ENCODE measurements at regions not wholly inside any gene's neighbourhood (a gene's known extent, or its start where the extent isn't known, plus 50 kb on each side); places are given as distances from the start of the nearest gene placed in this dataset.

DNA sequence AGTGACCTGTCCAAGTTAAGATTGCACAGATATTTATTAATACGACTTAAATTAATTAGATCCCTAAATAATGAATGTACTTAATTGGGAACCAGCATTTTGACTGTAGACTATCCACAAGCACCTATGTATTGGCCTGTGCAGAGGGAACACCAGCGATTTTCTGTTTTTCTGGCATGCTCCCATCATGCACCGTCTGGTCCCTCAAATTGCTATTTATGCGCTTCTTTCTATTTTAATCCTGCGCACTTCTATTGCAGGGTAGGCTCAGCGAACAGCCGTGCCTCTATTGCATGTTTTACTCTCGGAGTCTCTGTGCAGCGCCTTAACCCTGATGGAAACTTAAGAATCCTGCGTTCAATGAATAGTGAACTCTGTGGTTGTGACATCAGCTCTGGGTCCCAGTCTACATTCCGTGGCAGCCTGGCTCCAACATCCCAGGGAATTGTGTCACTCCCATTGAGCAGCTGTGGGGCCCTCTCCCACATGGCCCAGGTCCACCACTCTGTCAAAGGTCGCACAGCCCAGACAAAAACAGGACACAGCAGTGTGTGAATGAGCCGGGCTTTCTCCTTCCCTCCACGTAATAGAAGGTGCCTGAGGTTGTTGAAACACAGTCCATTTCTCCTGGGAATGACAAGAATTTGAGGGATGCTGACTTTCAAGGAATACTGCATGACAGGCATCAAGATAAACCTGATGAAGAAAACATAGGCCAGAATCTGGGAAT, 239.7 kb upstream of the KLF6 start:
- Histone ChIP-seq H3K36me3 (ENCODE audit: control insufficient read depth, insufficient read depth, low read length) (no peaks in the 10 kb centered on the region), H3K4me1 (ENCODE audit: control insufficient read depth, insufficient read depth, low read length) (no peaks in the 10 kb centered on the region), H3K27me3 (ENCODE audit: control insufficient read depth, insufficient read depth, low read length) (no peaks in the 10 kb centered on the region), H3K27ac (ENCODE audit: low read length) (no peak overlapping the region), H3K9me3 (ENCODE audit: control insufficient read depth, insufficient read depth, low read length) (no peaks in the 10 kb centered on the region), H3K4me3 (ENCODE audit: low read length) (no peak overlapping the region)
- no peak for DNase-seq
- H3K27me3 Mint-ChIP-seq (ENCODE audit: low read depth in 2 of 2) = no peaks in the 10 kb centered on the region
- peaks cover 0 to 15% of the 10 kb centered on the region in 2 donors for H3K4me1 Mint-ChIP-seq
- H3K36me3 Mint-ChIP-seq = no peaks in the 10 kb centered on the region
- H3K9me3 Mint-ChIP-seq = no peaks in the 10 kb centered on the region
- TF ChIP-seq, protein P1, sequence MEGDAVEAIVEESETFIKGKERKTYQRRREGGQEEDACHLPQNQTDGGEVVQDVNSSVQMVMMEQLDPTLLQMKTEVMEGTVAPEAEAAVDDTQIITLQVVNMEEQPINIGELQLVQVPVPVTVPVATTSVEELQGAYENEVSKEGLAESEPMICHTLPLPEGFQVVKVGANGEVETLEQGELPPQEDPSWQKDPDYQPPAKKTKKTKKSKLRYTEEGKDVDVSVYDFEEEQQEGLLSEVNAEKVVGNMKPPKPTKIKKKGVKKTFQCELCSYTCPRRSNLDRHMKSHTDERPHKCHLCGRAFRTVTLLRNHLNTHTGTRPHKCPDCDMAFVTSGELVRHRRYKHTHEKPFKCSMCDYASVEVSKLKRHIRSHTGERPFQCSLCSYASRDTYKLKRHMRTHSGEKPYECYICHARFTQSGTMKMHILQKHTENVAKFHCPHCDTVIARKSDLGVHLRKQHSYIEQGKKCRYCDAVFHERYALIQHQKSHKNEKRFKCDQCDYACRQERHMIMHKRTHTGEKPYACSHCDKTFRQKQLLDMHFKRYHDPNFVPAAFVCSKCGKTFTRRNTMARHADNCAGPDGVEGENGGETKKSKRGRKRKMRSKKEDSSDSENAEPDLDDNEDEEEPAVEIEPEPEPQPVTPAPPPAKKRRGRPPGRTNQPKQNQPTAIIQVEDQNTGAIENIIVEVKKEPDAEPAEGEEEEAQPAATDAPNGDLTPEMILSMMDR (IDR thresholded peaks at IDR 0.05) = no peak
- ATAC-seq = no peak
- 95% methylated on average over 14 of the region's 14 CpGs for WGBS (ENCODE audit: insufficient coverage)
- H3K4me3 Mint-ChIP-seq = no peak overlapping the region
- intact Hi-C loops (cut with micrococcal nuclease) = no loop called here
- no peak overlapping the region for H3K27ac Mint-ChIP-seq

DNA sequence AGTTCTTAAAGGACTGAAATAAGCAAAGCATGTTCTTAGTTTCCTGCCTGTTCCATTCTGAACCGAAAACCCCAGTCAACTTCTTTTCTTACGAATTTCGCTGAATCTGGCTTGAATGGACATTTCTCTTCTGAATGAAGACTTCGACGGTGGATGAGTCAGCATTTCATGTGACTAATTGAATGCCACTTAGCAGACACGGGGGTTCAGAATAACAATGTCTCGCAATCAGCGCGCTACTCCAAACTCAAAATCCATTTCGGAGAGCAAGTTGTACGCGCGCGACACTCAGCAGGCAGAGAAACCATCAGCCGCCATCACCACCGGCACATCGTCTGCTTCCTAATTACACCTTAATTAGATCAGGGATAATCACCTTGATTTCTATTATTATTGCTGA, 239.0 kb upstream of the KLF6 start:
- Mint-ChIP-seq H3K9me3 (no peaks in the 10 kb centered on the region), H3K4me1 (peaks cover 0 to 15% of the 10 kb centered on the region in 2 donors), H3K4me3 (no peak overlapping the region), H3K27ac (no peak overlapping the region), H3K27me3 (ENCODE audit: low read depth in 2 of 2) (no peaks in the 10 kb centered on the region), H3K36me3 (no peaks in the 10 kb centered on the region)
- WGBS (ENCODE audit: insufficient coverage) = 95% methylated on average over 17 of the region's 17 CpGs
- no peak overlapping the region for H3K4me3 ChIP-seq (ENCODE audit: low read length)
- H3K27ac ChIP-seq (ENCODE audit: low read length) = no peak overlapping the region
- no peaks in the 10 kb centered on the region for H3K27me3 ChIP-seq (ENCODE audit: control insufficient read depth, insufficient read depth, low read length)
- H3K36me3 ChIP-seq (ENCODE audit: control insufficient read depth, insufficient read depth, low read length) = no peaks in the 10 kb centered on the region
- no peaks in the 10 kb centered on the region for H3K4me1 ChIP-seq (ENCODE audit: control insufficient read depth, insufficient read depth, low read length)
- no peak for ATAC-seq
- H3K9me3 ChIP-seq (ENCODE audit: control insufficient read depth, insufficient read depth, low read length) = no peaks in the 10 kb centered on the region
- TF ChIP-seq, protein P1 (IDR thresholded peaks at IDR 0.05) = no peak
- intact Hi-C loops (cut with micrococcal nuclease) = no loop called here
- DNase-seq = no peak

- TF ChIP-seq, protein P1 (IDR thresholded peaks at IDR 0.05) = no peak
- no peak for ATAC-seq
- intact Hi-C loops (cut with micrococcal nuclease) = no loop called here
Observed at GRCh38 chr10:4022473-4022872, 237.5 kb upstream of the KLF6 start.

GRCh38 chr10:4020631-4021030, 235.6 kb upstream of the KLF6 start:
- DNase-seq (no peak), ATAC-seq (peak in 2 of 3 donors; percentile 43 to 49)
- H3K9me3 ChIP-seq (ENCODE audit: control insufficient read depth, insufficient read depth, low read length) = no peaks in the 10 kb centered on the region
- no peaks in the 10 kb centered on the region for H3K27me3 Mint-ChIP-seq (ENCODE audit: low read depth in 2 of 2)
- no peak overlapping the region for H3K4me3 Mint-ChIP-seq
- intact Hi-C loops (cut with micrococcal nuclease) = no loop called here
- H3K36me3 ChIP-seq (ENCODE audit: control insufficient read depth, insufficient read depth, low read length) = no peaks in the 10 kb centered on the region
- H3K27ac Mint-ChIP-seq = no peak overlapping the region
- TF ChIP-seq, protein P1 (IDR thresholded peaks at IDR 0.05) = no peak
- H3K9me3 Mint-ChIP-seq = no peaks in the 10 kb centered on the region
- H3K27me3 ChIP-seq (ENCODE audit: control insufficient read depth, insufficient read depth, low read length) = no peaks in the 10 kb centered on the region
- no peak overlapping the region for H3K4me3 ChIP-seq (ENCODE audit: low read length)
- H3K36me3 Mint-ChIP-seq = no peaks in the 10 kb centered on the region
- WGBS (ENCODE audit: insufficient coverage) = 74% methylated on average over 4 of the region's 5 CpGs
- peaks cover 0 to 15% of the 10 kb centered on the region in 2 donors for H3K4me1 Mint-ChIP-seq
- no peaks in the 10 kb centered on the region for H3K4me1 ChIP-seq (ENCODE audit: control insufficient read depth, insufficient read depth, low read length)
- H3K27ac ChIP-seq (ENCODE audit: low read length) = no peak overlapping the region

More at GRCh38 chr10:4022473-4022872, 237.5 kb upstream of the KLF6 start:
- no peak overlapping the region for H3K4me3 Mint-ChIP-seq
- Histone ChIP-seq H3K4me3 (ENCODE audit: low read length) (no peak overlapping the region), H3K27me3 (ENCODE audit: control insufficient read depth, insufficient read depth, low read length) (no peaks in the 10 kb centered on the region), H3K4me1 (ENCODE audit: control insufficient read depth, insufficient read depth, low read length) (no peaks in the 10 kb centered on the region), H3K9me3 (ENCODE audit: control insufficient read depth, insufficient read depth, low read length) (no peaks in the 10 kb centered on the region), H3K36me3 (ENCODE audit: control insufficient read depth, insufficient read depth, low read length) (no peaks in the 10 kb centered on the region), H3K27ac (ENCODE audit: low read length) (no peak overlapping the region)
- no peaks in the 10 kb centered on the region for H3K9me3 Mint-ChIP-seq
- DNase-seq = no peak
- H3K36me3 Mint-ChIP-seq = no peaks in the 10 kb centered on the region
- H3K4me1 Mint-ChIP-seq = peaks cover 0 to 15% of the 10 kb centered on the region in 2 donors
- H3K27ac Mint-ChIP-seq = no peak overlapping the region
- no peaks in the 10 kb centered on the region for H3K27me3 Mint-ChIP-seq (ENCODE audit: low read depth in 2 of 2)
- WGBS (ENCODE audit: insufficient coverage) = 92% methylated on average over 6 of the region's 7 CpGs

Measured in natural killer cell (primary cell).